ENCODE measurements at regions not wholly inside any gene's neighbourhood (a gene's known extent, or its start where the extent isn't known, plus 50 kb on each side); places are given as distances from the start of the nearest gene placed in this dataset.

DNA sequence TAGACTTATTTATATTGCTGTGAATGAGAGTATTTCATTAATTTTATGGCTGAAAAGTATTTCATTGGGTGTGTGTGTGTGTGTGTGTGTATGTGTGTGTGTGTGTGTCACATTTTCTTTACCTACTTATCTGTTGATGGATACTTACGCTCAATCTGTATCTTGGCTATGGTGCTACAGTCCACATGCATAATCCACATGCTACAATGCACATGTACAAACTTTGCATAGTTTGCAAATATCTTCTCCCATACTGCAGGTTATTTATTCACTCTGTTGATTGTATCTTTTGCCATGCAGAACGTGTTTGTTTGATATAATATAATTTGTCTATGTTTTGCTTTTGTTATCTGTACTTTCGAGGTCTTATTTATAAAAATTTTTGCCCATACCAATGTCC lies 167.8 kb downstream of the RAB28 start:
- Mint-ChIP-seq H3K4me1 (no peaks in the 10 kb centered on the region), H3K4me3 (no peak overlapping the region), H3K36me3 (peaks cover 0 to 20% (median 3%) of the 10 kb centered on the region in 3 donors), H3K9me3 (peaks cover 0 to 8% (median 6%) of the 10 kb centered on the region in 5 donors), H3K27me3 (no peaks in the 10 kb centered on the region), H3K27ac (no peak overlapping the region)
- Histone ChIP-seq H3K4me3 (ENCODE audit: low read length) (no peak overlapping the region), H3K27ac (ENCODE audit: low read depth, low read length) (no peak overlapping the region), H3K36me3 (ENCODE audit: insufficient read depth, low read length) (no peaks in the 10 kb centered on the region), H3K9me3 (ENCODE audit: low read length) (no peaks in the 10 kb centered on the region), H3K4me1 (ENCODE audit: insufficient read depth, low read length) (no peaks in the 10 kb centered on the region), H3K27me3 (ENCODE audit: insufficient read depth, low read length, poor library complexity, severe bottlenecking) (no peaks in the 10 kb centered on the region)
- ChIA-PET POLR2A (no interaction called here), CTCF (no interaction called here)
- DNase-seq: no peak

DNA sequence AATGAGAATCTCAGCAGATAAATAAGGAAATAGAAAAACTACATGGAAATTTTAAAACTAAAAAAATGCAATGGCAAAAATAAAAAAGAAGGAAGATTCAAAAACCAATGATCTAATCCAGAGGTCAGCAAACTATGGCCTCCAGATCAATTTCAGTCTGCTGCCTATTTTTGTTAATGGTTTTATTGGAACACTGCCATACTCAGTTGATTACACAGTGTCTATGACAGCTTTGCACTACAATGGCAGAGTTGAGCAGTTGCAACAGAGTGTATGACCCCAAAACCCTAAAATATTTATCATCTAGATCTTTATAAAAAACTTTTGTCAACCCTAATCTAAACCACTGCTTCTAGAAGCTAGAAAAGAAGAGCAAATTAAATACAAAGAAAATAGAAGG lies 170.3 kb downstream of the RAB28 start:
- H3K4me1 Mint-ChIP-seq: no peaks in the 10 kb centered on the region

DNA sequence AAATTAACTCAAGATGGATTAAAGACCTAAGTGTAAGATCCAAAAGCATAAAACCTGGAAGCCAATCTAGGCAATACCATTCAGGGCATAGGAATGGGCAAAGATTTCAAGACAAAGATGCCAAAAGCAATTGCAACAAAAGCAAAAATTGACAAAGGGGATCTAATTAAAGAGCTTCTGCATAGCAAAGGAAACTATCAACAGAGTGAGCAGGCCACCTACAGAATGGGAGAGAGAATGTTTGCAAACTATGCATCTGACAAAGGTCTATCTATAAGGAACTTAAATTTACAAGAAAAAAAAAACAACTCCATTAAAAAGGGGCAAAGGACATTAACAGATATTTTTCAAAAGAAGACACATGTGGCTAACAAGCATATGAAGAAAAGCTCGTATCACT lies 171.9 kb downstream of the RAB28 start:
- Histone ChIP-seq H3K27ac (ENCODE audit: low read depth, low read length) (no peak overlapping the region), H3K4me3 (ENCODE audit: low read length) (no peak overlapping the region), H3K36me3 (ENCODE audit: insufficient read depth, low read length) (no peaks in the 10 kb centered on the region), H3K9me3 (ENCODE audit: low read length) (no peaks in the 10 kb centered on the region), H3K4me1 (ENCODE audit: insufficient read depth, low read length) (no peaks in the 10 kb centered on the region), H3K27me3 (ENCODE audit: insufficient read depth, low read length, poor library complexity, severe bottlenecking) (no peaks in the 10 kb centered on the region)
- Mint-ChIP-seq H3K4me1 (no peaks in the 10 kb centered on the region), H3K4me3 (no peak overlapping the region), H3K27me3 (no peaks in the 10 kb centered on the region), H3K27ac (no peak overlapping the region), H3K36me3 (peaks cover 0 to 39% (median 3%) of the 10 kb centered on the region in 3 donors), H3K9me3 (peaks cover 0 to 10% (median 3%) of the 10 kb centered on the region in 5 donors)
- ChIA-PET CTCF (no interaction called here), POLR2A (no interaction called here)
- DNase-seq: no peak

More for the DNA sequence above, 170.3 kb downstream of the RAB28 start:
- Histone ChIP-seq H3K4me1 (ENCODE audit: insufficient read depth, low read length) (no peaks in the 10 kb centered on the region), H3K4me3 (ENCODE audit: low read length) (no peak overlapping the region), H3K27ac (ENCODE audit: low read depth, low read length) (no peak overlapping the region), H3K9me3 (ENCODE audit: low read length) (no peaks in the 10 kb centered on the region), H3K27me3 (ENCODE audit: insufficient read depth, low read length, poor library complexity, severe bottlenecking) (no peaks in the 10 kb centered on the region), H3K36me3 (ENCODE audit: insufficient read depth, low read length) (no peaks in the 10 kb centered on the region)
- ChIA-PET POLR2A (no interaction called here), CTCF (no interaction called here)
- Mint-ChIP-seq H3K36me3 (peaks cover 0 to 28% (median 3%) of the 10 kb centered on the region in 3 donors), H3K9me3 (peaks cover 0 to 10% (median 3%) of the 10 kb centered on the region in 5 donors), H3K4me3 (no peak overlapping the region), H3K27me3 (no peaks in the 10 kb centered on the region), H3K27ac (no peak overlapping the region)
- DNase-seq: no peak

DNA sequence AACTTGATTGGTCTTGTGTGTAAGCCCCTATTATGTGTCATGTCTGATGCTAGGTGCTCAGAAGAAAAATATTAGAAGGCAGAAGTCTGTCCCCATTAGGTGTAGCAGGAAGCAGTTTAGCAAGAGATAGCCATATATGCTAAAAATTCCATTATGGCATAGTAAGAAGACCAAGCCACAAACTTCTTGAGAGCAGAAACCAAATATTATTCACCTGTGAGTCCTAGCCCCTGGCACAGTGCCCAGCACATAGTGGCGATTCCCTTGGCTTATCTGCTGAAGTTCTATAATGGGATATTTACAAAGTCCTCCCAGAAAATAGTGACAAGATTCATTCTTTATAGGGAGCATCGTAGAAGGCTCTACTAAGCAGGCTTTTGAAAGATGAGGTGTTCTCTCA lies 174.4 kb downstream of the RAB28 start:
- Mint-ChIP-seq H3K9me3 (peaks cover 0 to 19% (median 3%) of the 10 kb centered on the region in 5 donors), H3K36me3 (peaks cover 0 to 49% (median 4%) of the 10 kb centered on the region in 3 donors), H3K27ac (no peak overlapping the region), H3K4me3 (no peak overlapping the region), H3K27me3 (peaks cover 0 to 1% of the 10 kb centered on the region in 2 donors), H3K4me1 (no peaks in the 10 kb centered on the region)
- Histone ChIP-seq H3K4me1 (ENCODE audit: insufficient read depth, low read length) (no peaks in the 10 kb centered on the region), H3K9me3 (ENCODE audit: low read length) (no peaks in the 10 kb centered on the region), H3K27me3 (ENCODE audit: insufficient read depth, low read length, poor library complexity, severe bottlenecking) (no peaks in the 10 kb centered on the region), H3K36me3 (ENCODE audit: insufficient read depth, low read length) (no peaks in the 10 kb centered on the region), H3K27ac (ENCODE audit: low read depth, low read length) (no peak overlapping the region), H3K4me3 (ENCODE audit: low read length) (no peak overlapping the region)
- ChIA-PET CTCF (no interaction called here), POLR2A (no interaction called here)
- DNase-seq: no peak

DNA sequence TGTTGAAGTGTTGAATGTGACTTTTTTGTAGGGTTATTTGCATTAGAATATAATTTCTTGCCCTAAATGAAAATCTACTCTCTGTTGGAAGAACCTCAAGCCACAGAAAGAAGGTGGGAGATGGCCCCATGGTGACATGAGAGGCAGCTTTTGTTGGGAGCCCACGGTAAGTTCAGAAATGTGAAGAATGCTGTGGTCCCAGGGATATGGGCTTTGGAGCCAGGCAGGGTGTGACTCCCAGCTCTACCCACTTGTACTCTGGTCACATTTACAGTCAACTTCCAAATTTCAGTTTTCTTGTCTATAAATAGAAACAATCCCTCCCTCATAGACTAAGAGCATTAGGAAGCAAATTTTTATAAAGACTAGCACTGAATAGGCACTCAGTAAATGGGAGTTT lies 177.8 kb downstream of the RAB28 start:
- Histone ChIP-seq H3K27me3 (ENCODE audit: insufficient read depth, low read length, poor library complexity, severe bottlenecking) (no peaks in the 10 kb centered on the region), H3K4me3 (ENCODE audit: low read length) (no peak overlapping the region), H3K36me3 (ENCODE audit: insufficient read depth, low read length) (no peaks in the 10 kb centered on the region), H3K4me1 (ENCODE audit: insufficient read depth, low read length) (no peaks in the 10 kb centered on the region), H3K27ac (ENCODE audit: low read depth, low read length) (no peak overlapping the region), H3K9me3 (ENCODE audit: low read length) (peaks cover 4% of the 10 kb centered on the region)
- ChIA-PET POLR2A (no interaction called here), CTCF (no interaction called here)
- DNase-seq: no peak
- peaks cover 0 to 1% of the 10 kb centered on the region in 2 donors for H3K27me3 Mint-ChIP-seq
- H3K4me1 Mint-ChIP-seq: no peaks in the 10 kb centered on the region
- no peak overlapping the region for H3K27ac Mint-ChIP-seq
- no peak overlapping the region for H3K4me3 Mint-ChIP-seq
- H3K9me3 Mint-ChIP-seq: peaks cover 3 to 26% (median 7%) of the 10 kb centered on the region in 5 donors
- H3K36me3 Mint-ChIP-seq: peaks cover 3 to 54% (median 10%) of the 10 kb centered on the region in 3 donors

DNA sequence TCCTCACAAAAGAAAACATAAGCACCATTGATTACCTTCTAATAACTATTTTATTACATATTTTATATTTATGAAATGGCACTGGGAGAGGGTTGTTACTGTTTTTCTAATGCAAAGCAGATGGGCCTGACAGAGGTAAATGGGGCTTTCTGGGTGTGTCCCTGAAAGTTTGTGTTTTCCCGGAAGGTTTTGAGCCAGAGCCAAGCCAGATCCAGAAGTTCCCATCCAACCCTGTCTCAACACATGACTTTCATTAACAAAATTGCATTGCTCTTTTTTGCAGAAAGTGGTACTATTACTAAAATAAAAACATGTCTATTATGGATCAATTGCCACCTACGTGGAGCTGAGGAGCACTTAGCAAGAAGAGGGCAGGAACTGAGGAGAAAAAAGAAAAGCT lies 181.3 kb downstream of the RAB28 start:
- Histone ChIP-seq H3K36me3 (ENCODE audit: insufficient read depth, low read length) (no peaks in the 10 kb centered on the region), H3K27ac (ENCODE audit: low read depth, low read length) (no peak overlapping the region), H3K27me3 (ENCODE audit: insufficient read depth, low read length, poor library complexity, severe bottlenecking) (no peaks in the 10 kb centered on the region), H3K9me3 (ENCODE audit: low read length) (peaks cover 6% of the 10 kb centered on the region), H3K4me3 (ENCODE audit: low read length) (no peak overlapping the region), H3K4me1 (ENCODE audit: insufficient read depth, low read length) (no peaks in the 10 kb centered on the region)
- H3K36me3 Mint-ChIP-seq: peaks cover 19 to 61% (median 24%) of the 10 kb centered on the region in 3 donors
- H3K27me3 Mint-ChIP-seq: peaks cover 0 to 1% of the 10 kb centered on the region in 2 donors
- ChIA-PET POLR2A (no interaction called here), CTCF (no interaction called here)
- DNase-seq: no peak
- no peak overlapping the region for H3K4me3 Mint-ChIP-seq
- no peaks in the 10 kb centered on the region for H3K4me1 Mint-ChIP-seq
- peaks cover 20 to 51% (median 27%) of the 10 kb centered on the region in 5 donors for H3K9me3 Mint-ChIP-seq
- no peak overlapping the region for H3K27ac Mint-ChIP-seq

DNA sequence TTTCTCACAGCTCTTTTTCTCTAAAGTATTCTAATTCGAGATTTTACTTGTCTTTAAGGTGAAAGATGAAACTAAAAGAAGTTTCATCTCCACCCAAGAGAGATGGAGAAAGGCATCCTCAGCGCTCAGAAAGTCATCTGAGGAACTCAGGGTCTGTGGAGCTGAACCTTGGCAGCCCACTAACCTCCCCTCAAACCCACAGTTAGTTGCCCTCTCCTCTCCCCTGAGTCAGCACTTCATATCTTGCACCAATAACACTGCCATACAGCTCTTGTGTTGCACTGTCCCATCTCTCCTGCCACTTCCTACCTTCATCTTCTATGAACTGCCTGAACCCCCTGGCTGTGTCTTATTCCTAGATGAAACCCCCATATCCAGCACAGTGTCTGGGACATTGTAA lies 184.8 kb downstream of the RAB28 start:
- no peaks in the 10 kb centered on the region for H3K36me3 ChIP-seq (ENCODE audit: insufficient read depth, low read length)
- ChIA-PET CTCF (no interaction called here), POLR2A (no interaction called here)
- Mint-ChIP-seq H3K9me3 (peaks cover 26 to 52% (median 34%) of the 10 kb centered on the region in 5 donors), H3K4me3 (no peak overlapping the region), H3K27ac (no peak overlapping the region), H3K4me1 (no peaks in the 10 kb centered on the region), H3K27me3 (no peaks in the 10 kb centered on the region), H3K36me3 (peaks cover 23 to 65% (median 26%) of the 10 kb centered on the region in 3 donors)
- peaks cover 6% of the 10 kb centered on the region for H3K9me3 ChIP-seq (ENCODE audit: low read length)
- H3K4me1 ChIP-seq (ENCODE audit: insufficient read depth, low read length): no peaks in the 10 kb centered on the region
- H3K4me3 ChIP-seq (ENCODE audit: low read length): no peak overlapping the region
- no peak overlapping the region for H3K27ac ChIP-seq (ENCODE audit: low read depth, low read length)
- DNase-seq: no peak
- H3K27me3 ChIP-seq (ENCODE audit: insufficient read depth, low read length, poor library complexity, severe bottlenecking): no peaks in the 10 kb centered on the region

DNA sequence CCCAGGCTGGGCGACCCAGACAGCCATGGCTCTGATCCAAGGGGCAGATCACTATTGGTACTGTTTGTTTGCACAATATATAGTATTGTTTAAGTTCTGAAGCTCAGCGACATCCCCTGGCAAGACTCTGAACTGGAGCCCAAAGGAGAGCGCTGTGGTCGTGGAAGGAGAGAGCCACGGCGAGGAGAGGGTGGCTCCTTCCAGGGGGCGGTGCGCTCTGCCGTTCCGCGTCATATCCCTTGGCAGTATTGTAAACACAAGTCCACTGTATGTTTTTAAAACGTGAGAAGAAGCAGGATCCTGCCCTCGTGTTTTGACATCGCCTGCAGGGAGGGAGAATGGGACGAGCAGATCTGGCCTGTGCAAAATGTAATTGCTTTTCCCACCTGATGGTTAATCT lies 185.5 kb downstream of the RAB28 start:
- Histone ChIP-seq H3K36me3 (ENCODE audit: insufficient read depth, low read length) (no peaks in the 10 kb centered on the region), H3K27me3 (ENCODE audit: insufficient read depth, low read length, poor library complexity, severe bottlenecking) (no peaks in the 10 kb centered on the region), H3K4me3 (ENCODE audit: low read length) (no peak overlapping the region), H3K9me3 (ENCODE audit: low read length) (peaks cover 6% of the 10 kb centered on the region), H3K27ac (ENCODE audit: low read depth, low read length) (no peak overlapping the region), H3K4me1 (ENCODE audit: insufficient read depth, low read length) (no peaks in the 10 kb centered on the region)
- Mint-ChIP-seq H3K27me3 (no peaks in the 10 kb centered on the region), H3K9me3 (peaks cover 26 to 53% (median 34%) of the 10 kb centered on the region in 5 donors), H3K4me1 (no peaks in the 10 kb centered on the region), H3K4me3 (peak overlapping the region in 1 of 7 donors; percentile 4), H3K36me3 (peaks cover 23 to 68% (median 26%) of the 10 kb centered on the region in 3 donors), H3K27ac (no peak overlapping the region)
- CTCF ChIA-PET: no interaction called here
- DNase-seq: no peak
- POLR2A ChIA-PET: no interaction called here

DNA sequence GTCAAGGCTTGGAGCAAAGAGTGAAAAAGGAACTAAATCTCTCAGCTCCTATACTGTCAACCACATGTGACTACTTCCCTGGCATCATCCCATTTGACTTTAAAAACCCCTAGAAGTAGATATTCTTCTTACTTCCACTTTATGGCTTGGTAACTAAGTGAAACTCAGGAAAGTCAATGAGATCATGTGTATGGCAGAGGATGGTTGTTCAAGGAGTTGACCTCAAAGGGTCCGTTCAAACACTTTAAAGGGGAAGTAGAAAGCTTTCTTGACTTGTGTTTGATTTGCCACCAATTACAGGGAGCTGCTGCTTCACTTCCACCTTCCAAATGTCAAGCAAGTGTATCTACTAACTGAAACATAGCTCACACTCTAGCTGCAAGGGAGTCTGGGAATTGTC lies 187.2 kb downstream of the RAB28 start:
- POLR2A ChIA-PET: no interaction called here
- no peak for DNase-seq
- CTCF ChIA-PET: no interaction called here

More for the DNA sequence above, 187.2 kb downstream of the RAB28 start:
- no peaks in the 10 kb centered on the region for H3K27me3 Mint-ChIP-seq
- peaks cover 23 to 71% (median 33%) of the 10 kb centered on the region in 3 donors for H3K36me3 Mint-ChIP-seq
- H3K27ac Mint-ChIP-seq: no peak overlapping the region
- peaks cover 6% of the 10 kb centered on the region for H3K9me3 ChIP-seq (ENCODE audit: low read length)
- H3K36me3 ChIP-seq (ENCODE audit: insufficient read depth, low read length): no peaks in the 10 kb centered on the region
- H3K27me3 ChIP-seq (ENCODE audit: insufficient read depth, low read length, poor library complexity, severe bottlenecking): no peaks in the 10 kb centered on the region
- no peak overlapping the region for H3K4me3 Mint-ChIP-seq
- H3K27ac ChIP-seq (ENCODE audit: low read depth, low read length): no peak overlapping the region
- no peaks in the 10 kb centered on the region for H3K4me1 ChIP-seq (ENCODE audit: insufficient read depth, low read length)
- H3K4me3 ChIP-seq (ENCODE audit: low read length): no peak overlapping the region
- H3K9me3 Mint-ChIP-seq: peaks cover 31 to 64% (median 41%) of the 10 kb centered on the region in 5 donors
- no peaks in the 10 kb centered on the region for H3K4me1 Mint-ChIP-seq
